Esophagus muscularis mucosa (tissue), 4 donors: ENCODE measurements at regions not wholly inside any gene's neighbourhood (a gene's known extent, or its start where the extent isn't known, plus 50 kb on each side); places are given as distances from the start of the nearest gene placed in this dataset.

Experiments
- DNase-seq: peaks from one replicate; pipeline ENCODE4 v3.0.0-alpha.2; 2017; ENCODE audit errors: extremely low spot score
- H3K27ac ChIP-seq, 4 donors: fragments of 200-600 bp; sonication (generic); replicated peaks in 1 of 4; 1 replicate in 3 of 4; 2 replicates in 1 of 4; pipeline ENCODE4 v1.5.1; 2016 to 2019; ENCODE audit warnings: mild to moderate bottlenecking in 1 of 4
- H3K27me3 ChIP-seq, 4 donors: fragments of 200-600 bp; sonication (generic); one replicate each; pipeline versions ENCODE4 v1.5.1 to v1.6.0; 2016 to 2019
- H3K36me3 ChIP-seq, 4 donors: fragments of 200-600 bp; sonication (generic); one replicate each; pipeline ENCODE4 v1.5.1; 2016 to 2019
- H3K4me1 ChIP-seq, 4 donors: fragments of 200-600 bp; sonication (generic); one replicate each; pipeline ENCODE4 v1.5.1; 2016 to 2019
- H3K4me3 ChIP-seq, 4 donors: fragments of 200-600 bp; sonication (generic); 1 replicate in 2 of 4; 2 replicates in 2 of 4; pipeline ENCODE4 v1.5.1; 2016 to 2019; ENCODE audit warnings: mild to moderate bottlenecking in 4 of 4, moderate library complexity in 1 of 4
- H3K9me3 ChIP-seq, 4 donors: fragments of 200-600 bp; sonication (generic); 1 replicate in 3 of 4; 2 replicates in 1 of 4; pipeline ENCODE4 v1.5.1; 2016 to 2019
- CTCF ChIP-seq, 3 experiments: fragments of 200-600 bp in 2 of 3; fragments of 450-650 bp in 1 of 3; sonication (generic) in 2 of 3; IDR thresholded peaks; one replicate each; pipeline ENCODE4 v1.5.1; 2017 to 2019; ENCODE audit warnings: antibody characterized with exemption in 3 of 3, mild to moderate bottlenecking in 2 of 3, moderate library complexity in 1 of 3
- EP300 ChIP-seq: sonication (generic); formaldehyde crosslinking; IDR thresholded peaks from one replicate; pipeline ENCODE4 v1.6.1; 2017; ENCODE audit warnings: antibody characterized with exemption
- POLR2A ChIP-seq: fragments of 450-650 bp; IDR thresholded peaks from one replicate; pipeline ENCODE4 v1.6.1; 2017; ENCODE audit warnings: antibody characterized with exemption, moderate library complexity, mild to moderate bottlenecking, low read depth
- POLR2AphosphoS5 ChIP-seq, 2 donors: sonication (generic); formaldehyde crosslinking; IDR thresholded peaks; one replicate each; pipeline ENCODE4 v1.6.1; 2017; ENCODE audit warnings: antibody characterized with exemption in 2 of 2
- WGBS: methylation state at CpG from one replicate; pipeline ENCODE4 v1.1.5; 2018; 5-methylcytosine and 5-hydroxymethylcytosine counted together
- intact Hi-C: fragments of 100-400 bp; cut with DNase I; formaldehyde crosslinking; loops from one replicate; pipeline ENCODE4 v1.15.1; 2023

- H3K4me1 ChIP-seq, result no peaks in the 10 kb centered on the region
- 86% methylated on average over 1 of the region's 1 CpG for WGBS
- intact Hi-C loops, result no loop called here
- H3K36me3 ChIP-seq, result no peaks in the 10 kb centered on the region
- H3K9me3 ChIP-seq, result peaks cover 0 to 7% (median 4%) of the 10 kb centered on the region in 4 donors
- no peak overlapping the region for H3K27ac ChIP-seq
- H3K27me3 ChIP-seq, result peaks cover 0 to 20% (median 0%) of the 10 kb centered on the region in 4 donors
- no peak for TF ChIP-seq POLR2AphosphoS5 (IDR thresholded peaks at IDR 0.05)
- TF ChIP-seq EP300, result no peak
- TF ChIP-seq CTCF (IDR thresholded peaks at IDR 0.05), result no peak
- TF ChIP-seq POLR2A, result no peak
- DNase-seq, result no peak
- H3K4me3 ChIP-seq, result no peak overlapping the region
These were observed 168.8 kb upstream of the SYT13 start for GRCh38 chr11:45454917-45455401.

GRCh38 chr11:45453721-45454120 lies 167.6 kb upstream of the SYT13 start:
- 46% methylated on average over 4 of the region's 4 CpGs for WGBS
- intact Hi-C loops, result no loop called here

GRCh38 chr11:45451766-45452440 lies 165.8 kb upstream of the SYT13 start:
- intact Hi-C loops, result no loop called here
- TF ChIP-seq EP300 (no peak), POLR2A (no peak), POLR2AphosphoS5 (IDR thresholded peaks at IDR 0.05) (no peak), CTCF (IDR thresholded peaks at IDR 0.05) (no peak)
- no peaks in the 10 kb centered on the region for H3K36me3 ChIP-seq
- no peaks in the 10 kb centered on the region for H3K4me1 ChIP-seq
- 49% methylated on average over 8 of the region's 8 CpGs for WGBS
- H3K4me3 ChIP-seq, result no peak overlapping the region
- no peak for DNase-seq
- H3K27ac ChIP-seq, result no peak overlapping the region
- H3K9me3 ChIP-seq, result peaks cover 0 to 7% (median 4%) of the 10 kb centered on the region in 4 donors
- peaks cover 0 to 18% (median 0%) of the 10 kb centered on the region in 4 donors for H3K27me3 ChIP-seq

More at GRCh38 chr11:45453721-45454120, 167.6 kb upstream of the SYT13 start:
- TF ChIP-seq CTCF (IDR thresholded peaks at IDR 0.05) (no peak), EP300 (no peak)
- Histone ChIP-seq H3K36me3 (no peaks in the 10 kb centered on the region), H3K27ac (no peak overlapping the region), H3K27me3 (peaks cover 0 to 12% (median 0%) of the 10 kb centered on the region in 4 donors), H3K9me3 (peaks cover 0 to 7% (median 4%) of the 10 kb centered on the region in 4 donors), H3K4me1 (no peaks in the 10 kb centered on the region), H3K4me3 (no peak overlapping the region)
- no peak for DNase-seq

- intact Hi-C loops, result no loop called here
- no peak for DNase-seq
These were observed 164.0 kb upstream of the SYT13 start for GRCh38 chr11:45450189-45450588.

More at GRCh38 chr11:45450189-45450588, 164.0 kb upstream of the SYT13 start:
- TF ChIP-seq CTCF (IDR thresholded peaks at IDR 0.05) (no peak), POLR2AphosphoS5 (IDR thresholded peaks at IDR 0.05) (no peak)
- 66% methylated on average over 3 of the region's 3 CpGs for WGBS
- no peak overlapping the region for H3K27ac ChIP-seq
- H3K4me3 ChIP-seq, result no peak overlapping the region
- peaks cover 0 to 3% (median 2%) of the 10 kb centered on the region in 4 donors for H3K9me3 ChIP-seq
- H3K36me3 ChIP-seq, result no peaks in the 10 kb centered on the region
- H3K27me3 ChIP-seq, result peaks cover 0 to 28% (median 0%) of the 10 kb centered on the region in 4 donors
- no peaks in the 10 kb centered on the region for H3K4me1 ChIP-seq
